GF-D8 (cell line): ENCODE measurements at regions not wholly inside any gene's neighbourhood (a gene's known extent, or its start where the extent isn't known, plus 50 kb on each side); places are given as distances from the start of the nearest gene placed in this dataset.

ENCODE experiments used
- DNase-seq: peaks from one replicate; lab custom pipeline; 2025; lab: John Stamatoyannopoulos, UW

DNA sequence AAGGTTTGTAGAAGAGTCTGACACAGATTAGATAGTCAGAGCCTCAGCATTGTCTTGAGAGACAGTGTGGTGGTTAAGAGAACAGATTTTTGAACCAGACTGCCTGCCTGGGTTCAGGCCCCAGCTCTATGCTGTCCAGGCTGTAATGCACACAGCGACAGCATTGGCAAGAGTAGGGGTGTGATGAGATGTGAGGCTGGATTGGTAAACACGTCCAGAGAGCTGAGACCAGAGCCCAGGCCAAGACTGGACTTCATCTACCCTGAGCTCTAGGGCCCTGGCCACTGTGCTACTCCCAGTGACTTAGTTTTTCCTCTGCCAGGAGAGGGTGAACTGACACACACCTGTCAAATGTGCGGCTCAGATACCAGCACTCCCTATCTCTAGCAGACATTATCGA is 360.4 kb downstream of the RPS24 start:
- no peak for DNase-seq

DNA sequence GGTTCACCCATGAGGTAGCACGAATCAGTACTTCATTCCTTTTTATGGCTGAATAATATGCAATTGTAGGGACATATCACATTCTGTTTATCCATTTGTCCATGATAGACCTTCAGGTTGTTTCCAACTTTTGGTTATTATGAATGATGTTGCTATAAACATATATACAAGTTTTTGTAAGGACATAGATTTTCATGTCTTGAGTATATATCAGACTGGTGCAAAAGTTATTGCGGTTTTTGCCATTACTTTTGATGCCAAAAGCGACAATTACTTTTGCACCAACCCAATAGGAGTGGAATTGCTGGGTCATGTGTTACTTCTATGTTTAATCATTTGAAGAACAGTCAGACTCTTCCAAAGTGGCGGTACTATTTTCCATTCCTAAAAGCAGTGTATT is 361.5 kb downstream of the RPS24 start:
- DNase-seq = no peak

DNA sequence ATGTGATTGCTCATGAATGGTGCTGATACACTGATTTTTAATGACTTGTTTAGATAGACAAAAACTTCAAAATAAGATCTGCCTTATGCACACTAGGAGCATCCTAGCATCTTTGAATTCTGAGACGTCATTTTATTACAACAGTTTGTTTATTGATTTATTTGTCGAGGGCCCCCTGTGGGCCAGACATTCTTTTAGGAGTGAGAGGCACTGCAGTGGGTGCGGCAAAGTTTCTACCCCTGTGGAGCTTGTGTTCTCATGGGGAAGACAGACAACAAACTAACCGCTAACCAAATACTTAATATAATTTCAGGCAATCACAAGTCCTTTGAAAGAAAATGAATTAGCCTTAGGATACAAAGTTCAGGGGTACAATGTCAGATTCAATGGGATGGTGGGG is 363.1 kb downstream of the RPS24 start:
- no peak for DNase-seq

DNA sequence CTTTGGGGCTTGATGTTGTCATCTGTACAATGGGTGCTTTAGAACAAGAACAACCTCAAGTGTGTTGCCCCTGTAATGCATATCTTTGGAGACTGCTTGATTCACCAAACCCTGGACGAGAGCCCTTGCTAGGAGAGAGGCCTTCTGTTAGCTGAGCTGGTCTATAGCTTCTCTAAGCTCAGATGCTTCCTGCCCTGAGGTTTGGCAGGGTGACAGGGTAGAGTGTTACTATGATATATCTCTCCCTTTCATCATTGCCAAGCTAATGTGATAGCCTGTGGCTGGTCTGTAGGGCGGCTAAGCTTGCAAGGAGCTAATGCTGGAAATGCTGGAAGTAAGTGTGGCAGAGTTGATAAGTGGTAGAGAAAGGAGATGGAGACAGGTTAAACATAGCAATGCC is 364.1 kb downstream of the RPS24 start:
- DNase-seq = no peak

DNA sequence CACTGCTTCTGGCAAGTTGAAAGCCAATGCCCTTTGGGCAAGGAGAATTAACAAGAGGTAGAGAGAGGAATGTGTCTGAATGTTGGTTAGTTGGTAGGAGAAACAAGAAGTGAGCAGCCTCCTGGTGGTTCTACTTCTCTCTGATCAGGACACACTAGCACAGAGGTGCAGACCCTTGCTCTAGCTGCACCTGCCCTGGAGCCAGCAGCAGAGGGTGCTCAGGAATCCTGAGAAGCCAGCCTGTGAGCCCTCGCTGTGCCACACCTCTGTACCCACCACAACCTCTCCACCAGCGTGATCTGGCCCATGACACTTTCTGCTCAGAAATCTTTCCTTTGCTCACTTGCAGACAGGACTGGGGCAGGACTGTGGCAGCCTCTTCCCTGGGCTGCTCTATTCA is 364.7 kb downstream of the RPS24 start:
- no peak for DNase-seq

DNA sequence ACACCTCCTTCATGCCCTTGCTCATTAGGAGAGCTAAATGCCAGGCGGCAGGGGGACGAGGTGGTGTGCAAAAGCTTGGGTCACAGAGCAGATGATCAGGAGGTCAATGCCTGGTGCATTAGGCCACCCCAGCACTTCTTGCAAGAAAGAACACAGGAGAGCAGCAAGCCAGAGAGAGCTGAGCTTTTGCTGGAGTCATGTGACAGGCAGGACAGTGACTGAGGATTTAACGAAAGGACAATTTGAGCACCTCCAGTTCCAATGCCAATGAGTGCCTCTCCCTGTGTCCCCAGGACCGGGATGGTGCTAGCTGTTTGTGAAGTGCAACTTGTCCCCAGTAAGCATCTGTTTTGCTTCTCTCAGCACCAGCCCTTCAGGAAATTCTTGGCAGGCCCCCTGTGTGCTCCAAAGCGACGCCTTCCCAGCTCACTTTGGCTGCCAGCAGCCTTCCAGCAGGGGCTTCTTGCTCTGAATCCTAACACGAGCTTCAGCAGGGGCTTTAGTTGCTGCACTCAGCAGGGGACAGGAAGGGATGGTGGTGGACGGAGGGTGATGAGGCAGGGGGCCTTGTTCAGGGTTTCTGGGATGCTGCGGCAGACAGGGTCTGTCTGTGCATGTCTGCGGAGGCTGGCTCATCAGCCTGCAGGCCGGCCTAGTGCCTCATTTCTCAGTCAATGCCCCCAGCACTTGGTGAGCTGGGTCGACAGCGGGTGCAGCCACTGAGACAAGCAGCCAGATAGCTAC is 368.1 kb downstream of the RPS24 start:
- no peak for DNase-seq

DNA sequence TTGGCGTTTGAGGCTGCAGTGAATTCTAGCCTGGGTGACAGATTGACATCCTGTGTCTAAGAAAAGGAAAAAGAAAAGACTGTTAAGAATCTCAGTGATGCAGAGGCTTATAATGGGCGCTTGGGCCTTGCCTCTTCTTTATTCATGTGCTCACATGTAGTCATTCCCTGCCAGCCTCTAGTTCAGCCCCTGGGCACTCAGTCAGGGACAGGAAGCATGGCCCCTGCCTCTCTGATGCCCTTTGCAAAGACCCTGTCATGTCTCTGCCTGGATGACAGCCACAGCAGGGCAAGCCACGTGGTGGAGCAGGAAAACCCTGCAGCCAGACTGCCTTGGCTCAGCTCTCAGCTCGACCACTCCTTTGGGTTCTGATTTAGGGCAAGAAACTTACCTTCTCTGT is 368.9 kb downstream of the RPS24 start:
- no peak for DNase-seq

DNA sequence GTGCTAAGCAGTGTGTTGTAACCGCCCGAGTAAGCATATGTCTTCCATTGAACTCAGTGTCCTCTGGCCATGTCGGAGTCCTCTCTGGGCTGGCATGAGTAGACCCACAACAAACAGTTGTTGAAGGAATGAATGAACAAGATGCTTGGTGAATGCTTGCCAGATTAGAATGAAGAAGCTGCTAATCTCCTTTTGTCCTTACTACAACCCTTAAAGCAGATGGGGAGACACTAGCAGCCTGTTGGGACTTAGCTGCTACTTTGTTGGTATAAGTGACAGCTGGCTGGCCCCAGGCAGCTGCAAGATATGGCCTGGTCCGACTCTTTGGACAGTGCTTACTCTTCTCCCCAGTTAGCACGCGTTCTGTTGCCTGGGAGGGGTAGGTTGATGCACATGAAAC is 370.1 kb downstream of the RPS24 start:
- DNase-seq = no peak

DNA sequence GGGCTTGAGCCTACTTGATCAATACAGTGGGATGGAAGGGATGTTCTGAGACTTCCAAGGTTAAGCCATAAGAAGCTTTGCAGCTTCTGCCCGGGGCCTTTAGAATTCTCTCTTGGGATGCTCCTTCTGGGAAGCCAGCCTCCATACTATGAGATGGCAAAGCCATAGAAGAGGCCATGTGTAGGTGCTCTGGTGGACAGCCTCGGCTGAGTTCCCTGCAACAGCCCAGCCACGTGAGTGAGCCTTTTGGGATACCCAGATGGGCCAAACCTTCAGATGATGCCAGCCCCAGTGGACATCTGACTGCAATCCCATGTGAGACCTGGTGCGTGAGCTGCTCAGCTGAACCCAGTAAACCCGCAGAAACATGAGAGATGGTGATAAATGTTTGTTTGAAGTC is 370.6 kb downstream of the RPS24 start:
- DNase-seq = no peak

DNA sequence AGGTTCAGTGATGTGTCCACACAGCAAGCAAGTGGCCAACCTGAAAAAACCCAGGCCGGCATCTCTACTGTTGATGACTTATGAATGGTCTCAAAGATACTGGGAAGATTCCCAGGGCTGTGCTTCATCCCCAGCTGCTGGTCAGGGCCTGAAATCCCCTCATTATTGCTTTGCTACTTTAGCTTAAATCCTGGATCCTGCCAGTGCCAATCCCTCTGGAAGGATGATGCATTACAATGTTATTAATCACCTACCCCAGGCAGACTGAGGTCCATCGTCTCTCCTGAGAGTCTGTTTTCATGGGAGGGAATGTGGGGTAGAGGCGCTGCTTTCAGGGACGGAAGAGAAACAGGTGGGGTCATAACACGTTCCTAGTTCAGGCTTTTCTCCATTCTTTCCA is 371.6 kb downstream of the RPS24 start:
- DNase-seq = no peak

DNA sequence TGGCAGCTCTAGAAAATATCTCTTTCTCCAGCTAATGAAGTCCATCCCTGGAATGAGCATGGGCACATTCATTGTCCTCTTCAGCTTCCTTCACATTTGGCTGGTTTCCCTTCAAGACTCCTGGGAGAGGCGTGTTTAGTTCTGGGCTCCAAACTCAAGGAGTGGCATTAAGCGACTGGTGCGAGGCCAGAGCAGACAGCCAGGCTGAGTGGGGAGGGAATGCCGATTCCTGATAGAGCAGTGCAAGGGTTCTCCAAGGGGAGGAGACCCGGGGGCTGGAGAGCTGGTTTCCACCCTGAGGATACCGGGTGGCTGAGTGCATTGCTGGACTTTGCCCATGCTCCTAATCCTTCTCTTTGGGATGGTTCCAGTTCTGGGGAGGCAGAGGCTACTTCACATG is 372.1 kb downstream of the RPS24 start:
- no peak for DNase-seq

DNA sequence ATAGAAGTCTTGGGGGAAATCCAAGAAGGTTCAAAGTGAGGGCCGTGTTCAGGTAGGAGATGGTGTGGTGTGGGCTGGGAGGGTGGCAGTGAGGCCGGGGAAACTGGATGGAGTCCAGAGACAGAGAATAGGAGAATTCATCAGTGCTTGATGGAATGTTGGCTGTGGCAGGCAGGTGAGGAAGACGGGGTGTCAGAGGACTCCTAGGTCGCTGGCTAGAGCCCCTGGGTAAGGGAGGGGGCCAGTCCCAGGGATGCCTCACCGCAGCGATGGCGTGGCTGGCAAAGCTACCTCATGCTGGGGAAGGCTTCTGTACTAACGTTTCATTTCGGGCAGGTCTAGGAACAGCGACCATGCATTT is 373.0 kb downstream of the RPS24 start:
- no peak for DNase-seq

DNA sequence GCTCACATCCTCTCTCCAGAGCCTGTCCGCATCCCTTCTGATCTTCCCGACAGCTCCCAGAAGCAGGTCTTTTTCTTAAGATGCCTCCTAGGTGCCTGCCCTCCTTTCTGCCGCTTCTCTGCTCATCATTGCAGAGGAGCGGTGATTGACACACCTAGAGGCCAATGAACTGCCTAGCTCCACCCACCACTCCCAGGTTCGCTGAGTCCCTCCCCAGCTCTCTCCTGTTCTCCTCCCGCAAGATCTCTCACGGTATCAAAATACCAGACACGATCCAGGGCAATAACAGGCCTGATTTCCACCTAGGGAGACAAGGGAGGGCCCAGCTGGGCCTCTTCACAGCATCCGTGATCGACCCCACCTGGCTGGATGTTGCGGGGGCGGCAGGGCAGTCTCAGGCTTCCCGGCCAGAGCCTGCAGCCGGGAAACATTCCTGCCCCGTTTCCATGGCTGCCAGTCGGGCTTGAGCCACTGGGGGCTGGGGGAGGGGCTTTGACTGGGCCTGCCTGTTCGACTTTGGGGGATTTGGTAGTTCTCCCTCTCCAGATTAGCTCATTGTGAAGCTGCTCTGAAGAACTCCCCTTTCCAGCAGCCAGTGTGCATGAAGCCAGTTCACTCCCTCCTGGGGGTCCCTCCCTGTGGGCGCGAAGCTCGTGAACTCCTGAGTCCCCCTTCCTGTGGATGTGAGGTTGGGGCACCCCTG is 373.5 kb downstream of the RPS24 start:
- no peak for DNase-seq

DNA sequence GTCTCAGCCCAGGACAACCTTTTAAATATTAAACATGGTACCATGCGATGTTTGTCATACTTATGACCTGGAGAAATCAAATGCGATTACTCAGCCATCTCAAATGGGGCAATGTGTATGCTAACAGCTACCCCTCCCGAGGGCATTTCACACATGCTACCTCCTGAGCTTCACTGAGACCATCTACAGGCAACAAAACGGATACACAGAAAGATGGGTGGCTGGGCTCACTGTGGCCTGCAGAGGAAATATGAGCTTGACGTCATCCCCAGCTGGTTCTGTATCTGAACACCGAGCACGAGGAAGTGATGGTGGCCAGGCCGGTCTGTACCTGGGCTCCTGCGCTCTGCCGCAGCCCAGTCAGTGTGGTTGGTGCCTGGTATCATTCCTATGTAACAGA is 374.3 kb downstream of the RPS24 start:
- no peak for DNase-seq

DNA sequence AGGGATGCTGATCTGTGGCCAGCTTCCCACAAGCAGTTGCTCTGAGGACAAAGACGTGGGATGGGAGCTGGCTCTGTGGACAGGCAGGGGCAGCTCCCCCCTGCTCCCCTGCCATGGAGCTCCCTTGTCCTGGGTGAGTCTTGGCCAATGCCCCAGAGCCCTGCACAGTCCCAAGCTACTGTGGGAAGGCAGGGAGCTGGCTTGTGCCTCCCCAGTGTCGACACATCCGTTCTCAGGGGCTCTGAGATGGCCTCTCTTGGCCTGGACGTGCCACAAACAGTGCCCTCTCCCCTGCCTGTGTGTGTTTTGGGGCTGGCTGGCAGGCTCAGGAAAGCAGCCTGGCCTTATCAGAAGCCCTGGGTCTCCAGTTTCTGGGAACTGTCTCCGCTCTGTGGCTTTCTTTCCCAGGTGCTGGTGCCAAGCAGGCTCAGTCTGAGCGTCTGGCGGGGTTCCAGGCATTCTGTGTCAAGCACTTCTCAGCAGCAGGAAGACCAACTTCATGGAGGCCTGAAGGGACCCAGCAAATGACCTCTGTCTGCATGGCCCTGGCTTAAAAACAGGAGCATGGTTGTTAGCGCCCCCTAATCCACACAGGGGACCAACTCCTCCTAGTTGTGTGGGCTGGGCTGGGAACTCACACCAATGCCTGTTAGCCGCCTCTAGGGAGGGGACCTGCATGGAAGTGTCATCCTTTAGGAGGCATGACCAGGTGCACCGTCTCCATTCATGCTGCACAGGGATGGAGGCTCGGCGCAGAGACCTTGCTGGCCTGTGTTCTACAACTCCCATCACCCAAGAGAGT is 375.2 kb downstream of the RPS24 start:
- DNase-seq = no peak

DNA sequence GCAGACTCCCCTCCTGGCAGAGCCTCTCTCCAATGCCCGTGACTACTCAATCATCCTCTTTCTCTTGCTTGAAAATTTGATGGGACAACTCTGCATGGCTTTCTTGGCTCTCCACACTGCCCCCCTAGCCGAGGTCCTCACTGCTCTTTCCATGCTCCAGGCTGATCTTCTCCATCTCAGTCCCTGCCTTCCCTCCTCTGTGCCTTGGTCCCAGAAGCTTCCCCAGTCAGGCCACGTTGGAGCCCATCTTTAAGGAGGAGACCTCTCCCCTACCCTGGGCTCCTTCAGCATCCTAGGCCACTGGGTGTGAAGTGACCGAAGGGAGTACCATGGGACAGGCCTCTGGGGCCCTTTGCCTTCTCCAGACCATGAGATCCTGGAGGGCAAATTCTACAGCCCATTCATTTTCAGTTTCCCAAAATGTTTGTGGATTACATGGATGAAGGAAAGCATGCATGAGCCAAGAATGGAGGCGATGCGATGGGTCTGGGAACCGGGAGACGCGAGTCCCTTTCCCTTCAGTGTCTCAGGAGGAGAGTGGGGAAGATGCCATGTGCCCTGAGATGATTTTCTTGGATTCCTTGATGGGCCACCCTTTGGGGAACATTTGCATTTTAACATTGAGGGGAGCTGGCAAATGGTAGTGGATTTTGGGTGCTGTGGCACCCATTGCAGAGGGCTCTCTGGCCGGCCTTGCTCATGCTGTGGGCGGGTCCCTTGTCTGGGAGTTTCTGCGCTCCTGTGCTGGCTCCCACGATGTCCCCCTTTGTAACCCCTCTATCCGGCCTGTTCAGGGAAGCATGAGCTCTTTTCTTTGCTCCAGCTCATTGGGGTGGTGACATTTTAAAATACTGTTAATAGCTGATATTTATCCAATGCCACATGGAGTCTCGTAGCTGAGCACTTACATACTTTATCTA is 376.6 kb downstream of the RPS24 start:
- DNase-seq = no peak

DNA sequence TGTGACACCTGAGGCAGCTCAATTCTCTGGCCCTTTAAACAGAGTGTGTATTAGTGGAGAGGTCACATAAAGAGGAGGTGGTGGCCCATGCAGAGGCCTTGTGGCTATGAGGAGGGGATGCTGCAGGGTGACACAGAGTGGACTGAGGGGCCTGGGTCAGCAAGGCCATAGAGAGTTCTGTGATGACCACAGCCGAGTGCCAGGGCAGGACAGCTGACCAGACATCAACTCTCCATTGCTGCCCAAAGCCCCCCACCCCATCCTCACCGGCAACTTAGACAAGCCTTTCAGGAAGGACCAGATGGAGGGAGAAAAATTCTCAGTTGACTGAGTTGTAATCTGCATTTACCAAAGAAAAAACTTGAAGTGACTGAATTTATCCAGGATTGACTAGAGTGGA is 378.1 kb downstream of the RPS24 start:
- DNase-seq = no peak

DNA sequence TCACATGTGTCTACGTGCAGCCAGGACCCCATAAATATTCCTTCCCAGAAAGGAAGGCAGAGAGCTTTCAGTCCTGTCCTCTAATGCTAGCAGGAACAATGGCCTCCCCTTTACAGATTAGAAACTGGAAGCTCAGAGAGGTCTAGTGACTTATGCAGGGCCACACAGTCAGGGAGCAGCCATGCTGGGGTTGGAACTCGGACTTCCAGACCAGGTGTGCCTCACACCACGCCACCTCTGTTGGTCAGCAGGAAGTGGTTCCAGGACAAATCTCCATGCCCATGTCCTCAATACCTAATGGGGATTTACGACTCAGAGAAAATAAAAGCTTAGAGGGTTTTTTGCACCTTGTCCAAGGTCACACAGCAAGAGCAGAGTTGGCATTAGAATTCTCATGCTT is 378.9 kb downstream of the RPS24 start:
- DNase-seq = no peak

DNA sequence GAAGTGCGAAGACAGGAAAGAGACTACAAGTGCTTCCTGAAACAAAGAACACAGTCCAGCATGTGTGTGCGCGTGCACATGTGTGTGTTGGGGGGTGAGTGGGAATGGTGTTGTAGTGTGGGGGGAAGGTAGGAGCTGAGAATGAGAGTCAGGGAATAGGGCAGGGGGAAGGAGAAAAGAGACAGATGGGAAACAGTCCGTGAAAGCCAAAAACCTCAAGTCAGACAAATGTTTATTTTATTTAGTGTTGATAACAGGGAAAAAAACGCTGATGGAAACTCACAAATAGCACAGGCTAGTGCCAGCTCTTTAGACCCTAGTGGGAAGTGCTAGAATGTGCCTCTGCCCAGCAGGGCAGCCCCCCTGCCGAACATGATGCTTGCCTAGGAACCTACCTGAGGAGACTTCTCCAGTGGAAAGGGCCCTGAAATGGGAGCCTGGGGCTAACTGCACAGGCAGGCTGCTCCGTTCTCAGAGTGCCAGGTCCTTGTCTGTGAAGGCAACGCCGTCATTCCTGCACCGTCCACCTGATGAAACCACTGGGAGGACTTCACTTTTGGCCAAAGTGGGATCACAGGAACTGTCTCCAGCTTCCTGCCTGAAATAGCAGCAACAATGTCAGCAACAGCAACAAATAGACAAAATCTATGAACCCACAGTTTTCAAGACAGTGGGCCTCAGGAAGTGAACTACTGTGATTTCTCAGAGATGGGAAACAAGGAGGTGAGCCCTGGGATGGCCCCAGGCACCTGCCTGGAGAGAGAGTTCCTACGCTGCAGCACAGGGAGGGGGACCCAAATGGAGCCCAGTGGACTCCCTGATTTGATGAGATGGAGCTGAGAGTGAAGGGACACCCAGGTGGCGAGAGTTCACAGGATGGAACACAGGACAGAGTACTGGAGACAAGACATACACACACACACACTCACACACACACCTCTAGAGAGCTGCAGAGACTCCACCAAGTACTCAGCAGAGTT is 379.7 kb downstream of the RPS24 start:
- no peak for DNase-seq

DNA sequence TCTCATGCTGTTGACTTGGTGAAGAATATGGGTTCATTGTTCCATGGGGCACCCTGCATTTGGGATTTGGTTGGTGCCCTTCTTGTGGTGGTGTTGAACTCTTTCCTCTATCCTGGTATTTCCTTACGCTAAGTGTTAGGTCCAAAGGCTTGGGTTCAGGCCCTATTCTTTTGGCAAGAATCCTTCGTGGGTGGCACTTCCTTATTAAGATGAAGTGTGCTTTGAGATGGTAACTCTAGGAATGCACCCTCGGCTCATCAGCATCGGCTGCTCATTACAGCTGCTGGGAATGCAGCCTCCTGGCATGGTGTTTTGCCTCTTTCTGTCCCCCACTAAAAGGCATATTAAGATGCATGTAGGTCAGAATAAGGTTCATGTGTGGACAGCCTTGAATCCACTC is 380.7 kb downstream of the RPS24 start:
- no peak for DNase-seq

DNA sequence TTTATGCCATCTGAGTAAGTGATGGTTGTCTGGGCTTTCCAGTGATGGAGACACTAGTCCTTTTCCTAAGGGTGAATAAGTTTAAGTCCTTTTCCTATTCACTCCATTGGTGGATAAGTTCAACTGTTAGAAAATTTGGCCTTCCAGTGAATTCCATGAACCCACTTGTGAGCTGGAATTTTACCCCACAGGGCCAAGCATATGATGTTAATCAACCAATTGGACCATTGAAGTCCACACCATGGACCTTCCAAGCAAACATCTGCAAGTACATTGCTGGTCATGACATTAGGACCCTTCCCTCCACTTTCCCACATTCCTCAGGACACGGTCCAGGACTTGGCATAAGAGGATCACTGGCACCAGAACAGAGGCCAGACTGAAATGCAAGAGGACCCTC is 381.4 kb downstream of the RPS24 start:
- DNase-seq = no peak
